ENCODE measurements at regions not wholly inside any gene's neighbourhood (a gene's known extent, or its start where the extent isn't known, plus 50 kb on each side); places are given as distances from the start of the nearest gene placed in this dataset.

DNA sequence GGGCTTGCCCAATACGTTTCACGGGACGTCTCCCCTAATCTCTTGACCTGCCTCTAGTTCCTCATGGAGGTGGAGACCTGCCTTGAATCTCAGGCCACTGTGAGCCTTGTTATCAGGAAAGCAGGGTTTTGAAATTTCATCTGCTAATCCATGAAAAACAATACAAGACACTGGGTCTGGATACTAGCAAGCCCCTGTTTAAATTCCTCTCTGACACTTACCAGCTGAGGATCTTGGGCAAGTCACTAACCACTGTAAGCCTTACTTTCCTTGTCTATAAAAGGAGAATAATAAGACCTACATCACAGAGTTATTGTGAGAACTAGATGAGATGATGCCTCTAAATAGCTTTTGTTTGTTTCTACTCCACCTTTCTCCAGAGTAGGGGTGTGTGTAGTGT lies 303.6 kb downstream of the FGFR2 start:
- Histone ChIP-seq H2AFZ (no peak overlapping the region), H3F3A (replicated peaks; ENCODE audit: low read depth) (no peaks in the 10 kb centered on the region), H3K27me3 (ENCODE audit: insufficient read depth) (no peaks in the 10 kb centered on the region), H3K4me1 (ENCODE audit: insufficient read depth) (peaks cover 6% of the 10 kb centered on the region), H3K9me2 (ENCODE audit: insufficient read depth) (peaks cover 29% of the 10 kb centered on the region), H3K36me3 (ENCODE audit: insufficient read depth) (no peaks in the 10 kb centered on the region), H3K27ac (ENCODE audit: low read depth) (no peak overlapping the region), H3K4me2 (no peak overlapping the region), H3K79me2 (replicated peaks; ENCODE audit: insufficient read depth) (no peaks in the 10 kb centered on the region), H4K20me1 (replicated peaks; ENCODE audit: insufficient read depth) (no peaks in the 10 kb centered on the region), H3K4me3 (no peak overlapping the region)
- Mint-ChIP-seq H3K9me3 (peaks cover 9% of the 10 kb centered on the region; the same call in 1 of the 3 replicates), H3K4me1 (peaks cover 10% of the 10 kb centered on the region), H3K27ac (no peak overlapping the region), H3K4me3 (no peak overlapping the region), H3K27me3 (ENCODE audit: insufficient read depth, low read depth, poor library complexity) (peaks cover 1% of the 10 kb centered on the region), H3K36me3 (ENCODE audit: low read depth) (peaks cover 13% of the 10 kb centered on the region)
- TF ChIP-seq ZNF331 (CRISPR knock-in tag; IDR thresholded peaks at IDR 0.05; ENCODE audit: low read depth) (no peak), REST (IDR thresholded peaks at IDR 0.05; ENCODE audit: unreplicated experiment) (no peak), CTCF (conservative IDR thresholded peaks at IDR 0.05; ENCODE audit: low read depth in 2 of 2) (no peak), EZH2 (IDR thresholded peaks at IDR 0.05; ENCODE audit: low read depth, unreplicated experiment) (no peak), CREB1 (CRISPR knock-in tag; IDR thresholded peaks at IDR 0.05; ENCODE audit: low read depth) (no peak), EZH2phosphoT487 (IDR thresholded peaks at IDR 0.05; ENCODE audit: unreplicated experiment) (no peak), POLR2AphosphoS5 (IDR thresholded peaks at IDR 0.05; ENCODE audit: low read depth) (no peak), ZNF114 (CRISPR knock-in tag; IDR thresholded peaks at IDR 0.05) (no peak), STAT1 (IDR thresholded peaks at IDR 0.05; ENCODE audit: unreplicated experiment) (no peak), JUNB (IDR thresholded peaks at IDR 0.05; ENCODE audit: unreplicated experiment) (no peak)
- TF ChIP-seq, protein P1, sequence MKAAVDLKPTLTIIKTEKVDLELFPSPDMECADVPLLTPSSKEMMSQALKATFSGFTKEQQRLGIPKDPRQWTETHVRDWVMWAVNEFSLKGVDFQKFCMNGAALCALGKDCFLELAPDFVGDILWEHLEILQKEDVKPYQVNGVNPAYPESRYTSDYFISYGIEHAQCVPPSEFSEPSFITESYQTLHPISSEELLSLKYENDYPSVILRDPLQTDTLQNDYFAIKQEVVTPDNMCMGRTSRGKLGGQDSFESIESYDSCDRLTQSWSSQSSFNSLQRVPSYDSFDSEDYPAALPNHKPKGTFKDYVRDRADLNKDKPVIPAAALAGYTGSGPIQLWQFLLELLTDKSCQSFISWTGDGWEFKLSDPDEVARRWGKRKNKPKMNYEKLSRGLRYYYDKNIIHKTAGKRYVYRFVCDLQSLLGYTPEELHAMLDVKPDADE (IDR thresholded peaks at IDR 0.05): no peak
- TF ChIP-seq, protein P2, sequence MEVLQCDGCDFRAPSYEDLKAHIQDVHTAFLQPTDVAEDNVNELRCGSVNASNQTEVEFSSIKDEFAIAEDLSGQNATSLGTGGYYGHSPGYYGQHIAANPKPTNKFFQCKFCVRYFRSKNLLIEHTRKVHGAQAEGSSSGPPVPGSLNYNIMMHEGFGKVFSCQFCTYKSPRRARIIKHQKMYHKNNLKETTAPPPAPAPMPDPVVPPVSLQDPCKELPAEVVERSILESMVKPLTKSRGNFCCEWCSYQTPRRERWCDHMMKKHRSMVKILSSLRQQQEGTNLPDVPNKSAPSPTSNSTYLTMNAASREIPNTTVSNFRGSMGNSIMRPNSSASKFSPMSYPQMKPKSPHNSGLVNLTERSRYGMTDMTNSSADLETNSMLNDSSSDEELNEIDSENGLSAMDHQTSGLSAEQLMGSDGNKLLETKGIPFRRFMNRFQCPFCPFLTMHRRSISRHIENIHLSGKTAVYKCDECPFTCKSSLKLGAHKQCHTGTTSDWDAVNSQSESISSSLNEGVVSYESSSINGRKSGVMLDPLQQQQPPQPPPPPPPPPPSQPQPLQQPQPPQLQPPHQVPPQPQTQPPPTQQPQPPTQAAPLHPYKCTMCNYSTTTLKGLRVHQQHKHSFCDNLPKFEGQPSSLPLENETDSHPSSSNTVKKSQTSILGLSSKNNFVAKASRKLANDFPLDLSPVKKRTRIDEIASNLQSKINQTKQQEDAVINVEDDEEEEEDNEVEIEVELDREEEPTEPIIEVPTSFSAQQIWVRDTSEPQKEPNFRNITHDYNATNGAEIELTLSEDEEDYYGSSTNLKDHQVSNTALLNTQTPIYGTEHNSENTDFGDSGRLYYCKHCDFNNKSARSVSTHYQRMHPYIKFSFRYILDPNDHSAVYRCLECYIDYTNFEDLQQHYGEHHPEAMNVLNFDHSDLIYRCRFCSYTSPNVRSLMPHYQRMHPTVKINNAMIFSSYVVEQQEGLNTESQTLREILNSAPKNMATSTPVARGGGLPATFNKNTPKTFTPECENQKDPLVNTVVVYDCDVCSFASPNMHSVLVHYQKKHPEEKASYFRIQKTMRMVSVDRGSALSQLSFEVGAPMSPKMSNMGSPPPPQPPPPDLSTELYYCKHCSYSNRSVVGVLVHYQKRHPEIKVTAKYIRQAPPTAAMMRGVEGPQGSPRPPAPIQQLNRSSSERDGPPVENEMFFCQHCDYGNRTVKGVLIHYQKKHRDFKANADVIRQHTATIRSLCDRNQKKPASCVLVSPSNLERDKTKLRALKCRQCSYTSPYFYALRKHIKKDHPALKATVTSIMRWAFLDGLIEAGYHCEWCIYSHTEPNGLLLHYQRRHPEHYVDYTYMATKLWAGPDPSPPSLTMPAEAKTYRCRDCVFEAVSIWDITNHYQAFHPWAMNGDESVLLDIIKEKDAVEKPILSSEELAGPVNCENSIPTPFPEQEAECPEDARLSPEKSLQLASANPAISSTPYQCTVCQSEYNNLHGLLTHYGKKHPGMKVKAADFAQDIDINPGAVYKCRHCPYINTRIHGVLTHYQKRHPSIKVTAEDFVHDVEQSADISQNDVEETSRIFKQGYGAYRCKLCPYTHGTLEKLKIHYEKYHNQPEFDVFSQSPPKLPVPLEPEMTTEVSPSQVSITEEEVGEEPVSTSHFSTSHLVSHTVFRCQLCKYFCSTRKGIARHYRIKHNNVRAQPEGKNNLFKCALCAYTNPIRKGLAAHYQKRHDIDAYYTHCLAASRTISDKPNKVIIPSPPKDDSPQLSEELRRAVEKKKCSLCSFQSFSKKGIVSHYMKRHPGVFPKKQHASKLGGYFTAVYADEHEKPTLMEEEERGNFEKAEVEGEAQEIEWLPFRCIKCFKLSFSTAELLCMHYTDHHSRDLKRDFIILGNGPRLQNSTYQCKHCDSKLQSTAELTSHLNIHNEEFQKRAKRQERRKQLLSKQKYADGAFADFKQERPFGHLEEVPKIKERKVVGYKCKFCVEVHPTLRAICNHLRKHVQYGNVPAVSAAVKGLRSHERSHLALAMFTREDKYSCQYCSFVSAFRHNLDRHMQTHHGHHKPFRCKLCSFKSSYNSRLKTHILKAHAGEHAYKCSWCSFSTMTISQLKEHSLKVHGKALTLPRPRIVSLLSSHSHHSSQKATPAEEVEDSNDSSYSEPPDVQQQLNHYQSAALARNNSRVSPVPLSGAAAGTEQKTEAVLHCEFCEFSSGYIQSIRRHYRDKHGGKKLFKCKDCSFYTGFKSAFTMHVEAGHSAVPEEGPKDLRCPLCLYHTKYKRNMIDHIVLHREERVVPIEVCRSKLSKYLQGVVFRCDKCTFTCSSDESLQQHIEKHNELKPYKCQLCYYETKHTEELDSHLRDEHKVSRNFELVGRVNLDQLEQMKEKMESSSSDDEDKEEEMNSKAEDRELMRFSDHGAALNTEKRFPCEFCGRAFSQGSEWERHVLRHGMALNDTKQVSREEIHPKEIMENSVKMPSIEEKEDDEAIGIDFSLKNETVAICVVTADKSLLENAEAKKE (CRISPR knock-in tag; IDR thresholded peaks at IDR 0.05): no peak
- no peak for DNase-seq (ENCODE audit: low spot score)
- no peak for ATAC-seq

All from GM23338 (cell line).